K562 (cell line): ENCODE measurements at regions not wholly inside any gene's neighbourhood (a gene's known extent, or its start where the extent isn't known, plus 50 kb on each side); places are given as distances from the start of the nearest gene placed in this dataset.

Source experiments
- ATAC-seq: fragments of 200-7000 bp; cut with Tn5 transposase; 3 replicates; pipeline ENCODE4 v1.9.1; 2020; ENCODE audit warnings: moderate library complexity
- BruUV-seq: library from RNA; stranded (reverse); fragments of 400-500 nt; replicated peaks from 2 replicates; lab custom pipeline; 2021; lab: Mats Ljungman, UMichigan
- CTCF ChIA-PET: fragments of 300-600 bp; formaldehyde crosslinking; extraction: SDS; loops from one replicate; lab custom pipeline; 2021; ENCODE audit warnings: low intra/inter-chr PET ratio; lab: Yijun Ruan, JAX
- POLR2A ChIA-PET: fragments of 300-600, 350-650 bp; sonication (Branson Sonifier 250); formaldehyde crosslinking; extraction: SDS; loops from one replicate; lab custom pipeline; 2021; ENCODE audit warnings: antibody characterized with exemption, inconsistent platforms; lab: Yijun Ruan, JAX
- DNase-seq, 4 experiments: peaks; one replicate each; pipeline versions ENCODE4 v3.0.0 to v3.0.0-alpha.2; 2011 to 2018; ENCODE audit warnings: low spot score in 3 of 4, mixed read lengths in 3 of 4; ENCODE audit errors: extremely low read depth in 1 of 4
- FAIRE-seq: peaks from 2 replicates; lab custom pipeline; 2011; peaks lifted over from hg19 to GRCh38; lab: Jason Lieb, UNC
- H2AFZ ChIP-seq: 2 replicates; pipeline ENCODE4 v1.6.0; 2011; ENCODE audit warnings: low read depth, low read length, control low read depth, inconsistent platforms
- H3K27ac ChIP-seq: fragments of 200-600 bp; 3 replicates; pipeline ENCODE4 v1.8.0; 2011; ENCODE audit warnings: low read depth, mild to moderate bottlenecking, control low read depth, inconsistent platforms, low read length, moderate library complexity, mixed read lengths; ENCODE audit errors: extremely low read depth
- H3K27me3 ChIP-seq, 2 experiments: fragments of 300-600 bp in 1 of 2; 2 replicates in 1 of 2; 3 replicates in 1 of 2; pipeline versions ENCODE4 v1.6.0 to v1.8.0; 2011; ENCODE audit warnings: inconsistent platforms in 2 of 2, low read length in 2 of 2, mild to moderate bottlenecking in 1 of 2, mixed read lengths in 1 of 2, moderate library complexity in 1 of 2; ENCODE audit not compliant: control insufficient read depth in 2 of 2, insufficient read depth in 2 of 2
- H3K36me3 ChIP-seq: fragments of 300-600 bp; 3 replicates; pipeline ENCODE4 v1.8.0; 2011; ENCODE audit warnings: mild to moderate bottlenecking, low read length, inconsistent platforms; ENCODE audit not compliant: control insufficient read depth, insufficient read depth
- H3K4me1 ChIP-seq, 2 experiments: fragments of 200-600 bp in 1 of 2; replicated peaks in 1 of 2; 2 replicates in 1 of 2; 3 replicates in 1 of 2; pipeline versions ENCODE4 v1.5.1 to v1.8.0; 2011; ENCODE audit warnings: inconsistent platforms in 2 of 2, low read length in 2 of 2, mild to moderate bottlenecking in 1 of 2, mixed read lengths in 1 of 2, moderate library complexity in 1 of 2; ENCODE audit not compliant: control insufficient read depth in 2 of 2, insufficient read depth in 2 of 2
- H3K4me2 ChIP-seq: 2 replicates; pipeline ENCODE4 v1.6.1; 2011; ENCODE audit warnings: low read length, control low read depth, inconsistent platforms, mixed read lengths; ENCODE audit not compliant: insufficient read depth
- H3K4me3 ChIP-seq: fragments of 200-600 bp; sonication (generic), shearing (Covaris generic); 2 replicates; pipeline ENCODE4 v1.5.1; 2016; ENCODE audit warnings: control low read depth, inconsistent platforms
- H3K79me2 ChIP-seq: fragments of 200-600 bp; 3 replicates; pipeline ENCODE4 v1.8.0; 2011; ENCODE audit warnings: low read length, inconsistent platforms; ENCODE audit not compliant: control insufficient read depth, insufficient read depth
- H3K9ac ChIP-seq, 2 experiments: 2 replicates each; pipeline versions ENCODE4 v1.6.0 to v1.6.1; 2011; ENCODE audit warnings: low read depth in 2 of 2, low read length in 2 of 2, control low read depth in 1 of 2, inconsistent platforms in 1 of 2, mild to moderate bottlenecking in 1 of 2, mixed read lengths in 1 of 2; ENCODE audit not compliant: insufficient read depth in 1 of 2
- H3K9me1 ChIP-seq: one replicate; pipeline ENCODE4 v1.6.0; 2011; ENCODE audit warnings: inconsistent platforms, mild to moderate bottlenecking, low read length, moderate library complexity; ENCODE audit not compliant: control insufficient read depth, insufficient read depth
- H3K9me3 ChIP-seq: replicated peaks from 2 replicates; pipeline ENCODE4 v1.5.1; 2011; ENCODE audit warnings: low read depth, low read length, inconsistent platforms; ENCODE audit not compliant: control insufficient read depth, insufficient read depth
- H4K20me1 ChIP-seq: replicated peaks from 2 replicates; pipeline ENCODE4 v1.6.1; 2011; ENCODE audit warnings: low read length, inconsistent platforms, mixed read lengths; ENCODE audit not compliant: control insufficient read depth, insufficient read depth
- CBFB ChIP-seq: sonication (generic); formaldehyde crosslinking; IDR thresholded peaks from 2 replicates; pipeline ENCODE4 v1.4.0; 2020; ENCODE audit warnings: mild to moderate bottlenecking, missing genetic modification reagents
- CHAMP1 ChIP-seq: fragments of 450-650 bp; IDR thresholded peaks from 2 replicates; pipeline ENCODE4 v1.6.1; 2016; ENCODE audit warnings: mild to moderate bottlenecking
- ELK1 ChIP-seq: sonication (generic); formaldehyde crosslinking; IDR thresholded peaks from 2 replicates; pipeline ENCODE4 v1.8.1; 2022; ENCODE audit warnings: missing genetic modification reagents
- GATAD2B ChIP-seq: fragments of 450-650 bp; IDR thresholded peaks from 2 replicates; pipeline ENCODE4 v1.6.1; 2017; ENCODE audit warnings: mild to moderate bottlenecking, borderline replicate concordance
- HNRNPLL ChIP-seq: fragments of 200-400 bp; formaldehyde crosslinking; IDR thresholded peaks from 2 replicates; pipeline ENCODE4 v1.6.1; 2017; ENCODE audit warnings: low read length, low read depth, mild to moderate bottlenecking; ENCODE audit not compliant: poor library complexity, severe bottlenecking
- WGBS: fragments of 100-300 bp; shearing (Covaris generic); methylation state at CpG from one replicate; pipeline ENCODE4 v1.1.6; 2016; ENCODE audit warnings: low coverage, mixed read lengths; ENCODE audit not compliant: insufficient coverage; ENCODE audit errors: missing lambda C conversion rate; 5-methylcytosine and 5-hydroxymethylcytosine counted together
- in situ Hi-C: fragments of 300-500 bp; cut with MboI; formaldehyde crosslinking; loops from 4 replicates; pipeline ENCODE4 v1.15.0; 2018; ENCODE audit warnings: inconsistent platforms, mixed read lengths
- intact Hi-C: fragments of 100-400 bp; cut with micrococcal nuclease; formaldehyde crosslinking; loops from 2 replicates; pipeline ENCODE4 v1.14.2; 2022

DNA sequence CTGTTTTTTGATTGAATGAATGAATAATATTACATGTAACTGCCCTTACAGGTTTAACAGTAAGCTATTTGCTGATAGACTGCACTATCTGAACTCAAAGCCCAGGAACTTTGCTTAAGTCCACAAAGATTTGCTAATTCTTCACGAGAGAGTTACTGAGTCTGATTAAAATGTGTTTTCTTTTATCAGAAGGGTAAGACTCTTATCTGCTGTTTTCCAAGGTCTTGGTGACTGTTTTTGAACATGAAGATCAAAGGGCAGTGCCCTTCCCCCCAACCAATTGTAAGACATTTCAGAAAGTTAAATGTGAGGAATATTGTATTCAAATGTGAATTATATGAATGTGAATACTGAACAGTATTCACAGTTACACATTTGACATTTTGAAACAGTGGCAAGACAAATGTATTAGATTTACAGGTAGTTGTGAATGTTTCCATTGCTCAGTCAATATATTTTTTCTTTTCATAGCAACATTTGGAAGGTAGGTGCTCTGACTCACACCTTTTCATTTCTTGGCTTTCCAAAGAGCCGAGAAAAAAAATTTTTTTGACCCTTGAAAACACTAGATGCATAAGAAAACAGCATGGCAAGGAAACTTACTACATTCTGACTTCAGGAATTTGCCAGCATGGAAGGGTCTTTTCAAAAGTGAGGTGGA lies 62.7 kb downstream of the DKK1 start:
- Histone ChIP-seq H4K20me1 (no peaks in the 10 kb centered on the region), H3K9me3 (no peaks in the 10 kb centered on the region), H2AFZ (no peak overlapping the region), H3K79me2 (no peaks in the 10 kb centered on the region), H3K36me3 (no peaks in the 10 kb centered on the region), H3K4me2 (no peak overlapping the region), H3K4me3 (no peak overlapping the region), H3K4me1 (no peaks in the 10 kb centered on the region), H3K9ac (no peak overlapping the region), H3K27ac (no peak overlapping the region), H3K9me1 (no peaks in the 10 kb centered on the region), H3K27me3 (no peaks in the 10 kb centered on the region)
- intact Hi-C loops (no loop called here), in situ Hi-C loops (no loop called here)
- no peak for DNase-seq
- whole genome bisulfite sequencing: 0% methylated on average over 2 of the region's 2 CpGs
- CTCF ChIA-PET: no interaction called here
- ATAC-seq: no peak
- FAIRE-seq: no peak
- BruUV-seq: no TSS peak
- POLR2A ChIA-PET: no interaction called here
- no peak for TF ChIP-seq ELK1 (CRISPR knock-in tag)
- no peak for TF ChIP-seq HNRNPLL
- TF ChIP-seq CHAMP1: no peak
- no peak for TF ChIP-seq CBFB (CRISPR knock-in tag)
- TF ChIP-seq GATAD2B: no peak
